VCaP (cell line): ENCODE measurements at regions not wholly inside any gene's neighbourhood (a gene's known extent, or its start where the extent isn't known, plus 50 kb on each side); places are given as distances from the start of the nearest gene placed in this dataset.

Source experiments
- H3K27ac ChIP-seq: fragments of 450-650 bp; 2 replicates; pipeline ENCODE4 v1.5.1; 2017
- TF ChIP-seq, protein P1 (sequence below): fragments of 450-650 bp; conservative IDR thresholded peaks from 2 replicates; pipeline ENCODE4 v1.5.1; 2017; ENCODE audit warnings: mild to moderate bottlenecking, moderate library complexity

- H3K27ac ChIP-seq = no peak overlapping the region
These were observed 51.2 kb upstream of the MEX3C start for GRCh38 chr18:51248685-51249084.

DNA sequence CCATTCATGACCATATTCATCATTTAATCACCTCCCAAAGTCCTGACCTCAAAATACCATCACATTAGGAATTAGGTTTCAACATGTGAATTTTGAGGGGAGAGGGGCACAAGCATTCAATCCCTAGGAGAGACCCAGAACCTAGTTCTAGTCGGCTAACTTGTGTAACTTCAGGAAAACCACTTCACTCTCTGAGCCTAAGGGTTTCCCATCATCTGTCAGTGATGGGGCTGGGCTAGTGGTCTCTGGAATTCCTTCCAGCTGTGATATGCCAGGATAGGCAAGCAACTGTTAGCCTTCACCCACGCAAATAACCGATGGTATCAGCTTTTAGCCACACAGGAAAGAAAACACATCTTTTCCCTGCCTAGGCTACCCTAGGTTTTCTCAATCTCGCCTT is 52.5 kb upstream of the MEX3C start:
- TF ChIP-seq, protein P1, sequence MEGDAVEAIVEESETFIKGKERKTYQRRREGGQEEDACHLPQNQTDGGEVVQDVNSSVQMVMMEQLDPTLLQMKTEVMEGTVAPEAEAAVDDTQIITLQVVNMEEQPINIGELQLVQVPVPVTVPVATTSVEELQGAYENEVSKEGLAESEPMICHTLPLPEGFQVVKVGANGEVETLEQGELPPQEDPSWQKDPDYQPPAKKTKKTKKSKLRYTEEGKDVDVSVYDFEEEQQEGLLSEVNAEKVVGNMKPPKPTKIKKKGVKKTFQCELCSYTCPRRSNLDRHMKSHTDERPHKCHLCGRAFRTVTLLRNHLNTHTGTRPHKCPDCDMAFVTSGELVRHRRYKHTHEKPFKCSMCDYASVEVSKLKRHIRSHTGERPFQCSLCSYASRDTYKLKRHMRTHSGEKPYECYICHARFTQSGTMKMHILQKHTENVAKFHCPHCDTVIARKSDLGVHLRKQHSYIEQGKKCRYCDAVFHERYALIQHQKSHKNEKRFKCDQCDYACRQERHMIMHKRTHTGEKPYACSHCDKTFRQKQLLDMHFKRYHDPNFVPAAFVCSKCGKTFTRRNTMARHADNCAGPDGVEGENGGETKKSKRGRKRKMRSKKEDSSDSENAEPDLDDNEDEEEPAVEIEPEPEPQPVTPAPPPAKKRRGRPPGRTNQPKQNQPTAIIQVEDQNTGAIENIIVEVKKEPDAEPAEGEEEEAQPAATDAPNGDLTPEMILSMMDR = no peak
- no peak overlapping the region for H3K27ac ChIP-seq

More at GRCh38 chr18:51248685-51249084, 51.2 kb upstream of the MEX3C start:
- TF ChIP-seq, protein P1 = no peak

DNA sequence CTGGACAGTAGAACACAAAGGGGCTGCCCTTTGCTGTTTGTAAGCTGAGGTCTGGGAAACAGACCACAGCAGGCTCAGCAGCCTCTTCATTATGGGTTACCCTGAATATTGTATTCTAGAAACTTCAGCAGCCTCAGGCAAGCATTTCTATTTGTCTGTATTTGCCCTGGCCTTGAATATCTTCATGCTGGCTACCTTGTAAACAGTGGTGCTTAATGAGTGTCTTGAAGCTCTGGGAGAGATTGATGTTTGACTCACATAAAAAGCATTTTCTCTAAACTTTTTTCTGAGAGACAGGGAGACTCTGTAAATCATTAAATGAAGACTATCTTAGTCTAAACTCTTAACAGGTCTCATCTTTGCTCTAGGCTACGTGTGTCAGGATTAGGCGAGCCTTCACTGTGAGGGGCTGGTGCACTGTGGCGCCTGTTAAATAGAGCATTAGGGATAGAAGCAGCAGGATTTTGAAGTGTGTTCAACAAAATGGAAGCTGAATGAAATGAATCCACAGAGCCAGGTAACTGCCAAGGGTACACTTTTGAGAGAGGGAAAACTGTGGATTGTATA is 53.1 kb upstream of the MEX3C start:
- TF ChIP-seq, protein P1 = no peak
- no peak overlapping the region for H3K27ac ChIP-seq

- TF ChIP-seq, protein P1 = no peak
- no peak overlapping the region for H3K27ac ChIP-seq
These were observed 54.1 kb upstream of the MEX3C start for GRCh38 chr18:51251625-51252024.

- TF ChIP-seq, protein P1 = no peak
- no peak overlapping the region for H3K27ac ChIP-seq
These were observed 56.0 kb upstream of the MEX3C start for GRCh38 chr18:51253476-51253875.

DNA sequence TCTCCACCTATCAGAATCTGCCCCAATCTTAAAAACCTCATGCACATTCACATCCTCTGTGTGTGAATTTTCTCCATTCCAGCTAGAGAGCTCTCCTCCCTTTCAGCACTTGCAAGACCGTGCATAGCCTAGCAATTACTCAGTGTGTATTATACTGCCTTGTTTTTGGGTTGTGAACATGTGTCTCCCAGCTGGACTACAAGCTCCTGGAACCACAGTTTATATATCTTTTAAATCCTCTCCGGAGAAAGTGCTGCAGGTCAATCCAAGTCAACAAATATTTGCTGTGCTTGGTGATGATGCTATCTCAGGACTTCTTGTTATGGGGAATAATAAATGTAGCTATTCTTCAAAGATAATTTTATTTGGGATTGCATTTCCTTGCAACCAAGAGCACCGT is 58.2 kb upstream of the MEX3C start:
- TF ChIP-seq, protein P1 = no peak

DNA sequence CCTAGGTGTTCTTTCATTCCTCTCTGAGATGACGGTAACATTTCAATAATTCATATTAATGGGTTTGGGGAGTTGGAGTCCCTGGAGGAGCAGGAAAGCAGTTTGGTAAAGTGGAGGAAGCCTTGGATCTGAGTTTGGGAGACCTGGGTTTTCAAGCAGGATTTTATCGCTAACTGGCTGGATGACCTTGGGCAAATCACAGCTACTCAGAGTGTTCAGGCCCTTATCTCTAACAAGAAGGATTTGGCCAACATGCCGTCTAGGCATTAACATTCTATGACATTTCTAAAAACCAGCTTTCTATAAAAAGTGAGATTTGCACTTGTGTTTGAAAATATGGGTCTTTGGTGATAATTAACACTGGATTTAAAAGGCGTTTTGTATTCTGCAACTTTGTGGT is 59.7 kb upstream of the MEX3C start:
- TF ChIP-seq, protein P1 = no peak
- peak overlapping the region; percentile 1; the same call in 1 of the 2 replicates for H3K27ac ChIP-seq

More for the DNA sequence above, 58.2 kb upstream of the MEX3C start:
- peak overlapping the region; percentile 73 for H3K27ac ChIP-seq
